Vagina (tissue), 2 donors: ENCODE measurements at regions not wholly inside any gene's neighbourhood (a gene's known extent, or its start where the extent isn't known, plus 50 kb on each side); places are given as distances from the start of the nearest gene placed in this dataset.
"Not testable (repeated sequence)": the region's sequence is repeated elsewhere in the genome, so short reads cannot be mapped to it uniquely, and the experiment has no call there.

Experiments
- POLR2A ChIP-seq, 2 donors: fragments of 450-650 bp; IDR thresholded peaks; one replicate each; pipeline ENCODE4 v1.6.1; 2017; ENCODE audit warnings: antibody characterized with exemption in 2 of 2, mild to moderate bottlenecking in 2 of 2, moderate library complexity in 2 of 2
- POLR2AphosphoS5 ChIP-seq, 2 donors: sonication (generic); formaldehyde crosslinking; IDR thresholded peaks; one replicate each; pipeline ENCODE4 v1.9.0; 2017; ENCODE audit warnings: antibody characterized with exemption in 2 of 2, mild to moderate bottlenecking in 2 of 2, low read depth in 1 of 2; ENCODE audit not compliant: insufficient read depth in 1 of 2
- TF ChIP-seq, protein P1 (sequence below), 3 experiments: fragments of 450-650 bp in 2 of 3; fragments of 200-600 bp in 1 of 3; sonication (generic) in 1 of 3; IDR thresholded peaks; one replicate each; pipeline ENCODE4 v1.5.1; 2017 to 2019; ENCODE audit warnings: antibody characterized with exemption in 3 of 3, mild to moderate bottlenecking in 2 of 3, moderate library complexity in 2 of 3

GRCh38 chr21:19233841-19234240 lies 830.3 kb upstream of the TMPRSS15 start:
- TF ChIP-seq, protein P1, sequence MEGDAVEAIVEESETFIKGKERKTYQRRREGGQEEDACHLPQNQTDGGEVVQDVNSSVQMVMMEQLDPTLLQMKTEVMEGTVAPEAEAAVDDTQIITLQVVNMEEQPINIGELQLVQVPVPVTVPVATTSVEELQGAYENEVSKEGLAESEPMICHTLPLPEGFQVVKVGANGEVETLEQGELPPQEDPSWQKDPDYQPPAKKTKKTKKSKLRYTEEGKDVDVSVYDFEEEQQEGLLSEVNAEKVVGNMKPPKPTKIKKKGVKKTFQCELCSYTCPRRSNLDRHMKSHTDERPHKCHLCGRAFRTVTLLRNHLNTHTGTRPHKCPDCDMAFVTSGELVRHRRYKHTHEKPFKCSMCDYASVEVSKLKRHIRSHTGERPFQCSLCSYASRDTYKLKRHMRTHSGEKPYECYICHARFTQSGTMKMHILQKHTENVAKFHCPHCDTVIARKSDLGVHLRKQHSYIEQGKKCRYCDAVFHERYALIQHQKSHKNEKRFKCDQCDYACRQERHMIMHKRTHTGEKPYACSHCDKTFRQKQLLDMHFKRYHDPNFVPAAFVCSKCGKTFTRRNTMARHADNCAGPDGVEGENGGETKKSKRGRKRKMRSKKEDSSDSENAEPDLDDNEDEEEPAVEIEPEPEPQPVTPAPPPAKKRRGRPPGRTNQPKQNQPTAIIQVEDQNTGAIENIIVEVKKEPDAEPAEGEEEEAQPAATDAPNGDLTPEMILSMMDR (IDR thresholded peaks at IDR 0.05), result not testable (repeated sequence)
- TF ChIP-seq POLR2AphosphoS5 (IDR thresholded peaks at IDR 0.05; ENCODE audit: insufficient read depth in 1 of 2, low read depth in 1 of 2); POLR2A (IDR thresholded peaks at IDR 0.05): not testable (repeated sequence)
